Omental fat pad (tissue), 3 donors: ENCODE measurements at regions not wholly inside any gene's neighbourhood (a gene's known extent, or its start where the extent isn't known, plus 50 kb on each side); places are given as distances from the start of the nearest gene placed in this dataset.

ENCODE experiments used
- ATAC-seq: fragments of 150-250 bp; one replicate; pipeline ENCODE4 v1.9.1; 2016; ENCODE audit warnings: mild to moderate bottlenecking, moderate library complexity; ENCODE audit not compliant: low FRiP score
- DNase-seq: peaks from one replicate; pipeline ENCODE4 v3.0.0-alpha.2; 2019; ENCODE audit warnings: low spot score
- CTCF ChIP-seq, 3 donors: fragments of 450-650 bp; IDR thresholded peaks; one replicate each; pipeline ENCODE4 v1.5.1; 2016 to 2017; ENCODE audit warnings: antibody characterized with exemption in 3 of 3, mild to moderate bottlenecking in 3 of 3, moderate library complexity in 2 of 3

- TF ChIP-seq CTCF (IDR thresholded peaks at IDR 0.05) = no peak
- no peak for DNase-seq
- no peak for ATAC-seq
These were observed 220.0 kb downstream of the C11orf91 start for GRCh38 chr11:33480626-33481025.

GRCh38 chr11:33479231-33479630 is 221.4 kb downstream of the C11orf91 start:
- no peak for DNase-seq
- TF ChIP-seq CTCF (IDR thresholded peaks at IDR 0.05) = no peak
- ATAC-seq = no peak

DNA sequence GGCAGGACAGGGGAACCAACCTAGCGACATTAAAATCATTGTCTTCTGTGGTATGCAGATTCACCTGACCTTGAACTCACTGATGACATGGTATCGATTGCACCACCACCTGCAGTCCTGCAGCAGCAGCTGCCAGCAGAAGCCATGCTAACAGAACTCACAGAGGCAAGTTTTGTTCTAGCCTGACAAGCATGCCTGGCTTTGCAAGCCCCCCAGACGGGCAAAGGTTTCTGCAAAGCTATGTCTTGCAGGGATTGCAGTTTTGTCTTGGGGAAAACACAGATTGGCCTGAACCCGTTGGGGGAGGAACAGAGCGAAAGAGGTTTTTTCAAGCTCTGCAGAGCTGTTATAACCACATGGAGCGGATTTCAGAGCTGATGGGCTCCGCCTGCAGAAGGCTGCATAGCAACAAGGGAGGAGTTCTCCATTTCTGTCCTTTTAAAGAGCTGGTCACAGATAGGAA is 221.0 kb downstream of the HIPK3 start:
- DNase-seq = no peak
- TF ChIP-seq CTCF (IDR thresholded peaks at IDR 0.05) = no peak
- no peak for ATAC-seq

DNA sequence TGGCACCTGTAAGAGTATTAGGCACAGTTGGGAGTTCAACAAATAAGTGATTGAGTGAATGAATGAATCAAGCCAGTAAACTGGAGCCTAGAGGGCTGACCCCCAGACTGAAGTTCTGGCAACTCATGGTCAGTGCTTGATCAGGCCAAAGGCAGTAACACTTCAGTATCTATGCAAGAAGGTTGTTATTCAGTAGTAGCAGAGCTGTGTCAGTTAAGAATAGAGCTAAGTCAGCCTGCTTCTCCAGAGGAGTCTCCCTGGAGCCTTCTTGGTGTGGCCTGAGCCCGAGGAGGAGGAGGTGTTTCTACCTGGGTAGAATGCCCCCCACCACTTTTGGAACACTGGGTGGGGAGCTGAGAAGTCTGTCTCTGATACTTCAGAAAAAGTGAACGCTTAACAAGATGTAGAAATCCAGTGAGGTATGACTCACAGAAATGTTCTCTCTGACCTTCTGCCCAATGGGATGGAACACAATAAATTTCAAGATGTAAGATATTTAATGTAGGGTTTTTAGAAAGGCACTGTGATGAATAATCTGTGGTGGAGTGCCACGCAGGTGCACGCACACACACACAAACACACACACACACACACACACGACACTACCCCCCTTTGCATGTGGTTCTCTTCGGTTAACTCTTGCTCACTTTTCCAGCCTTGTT is 219.9 kb downstream of the HIPK3 start:
- TF ChIP-seq CTCF (IDR thresholded peaks at IDR 0.05) = no peak
- DNase-seq (no peak), ATAC-seq (no peak)

DNA sequence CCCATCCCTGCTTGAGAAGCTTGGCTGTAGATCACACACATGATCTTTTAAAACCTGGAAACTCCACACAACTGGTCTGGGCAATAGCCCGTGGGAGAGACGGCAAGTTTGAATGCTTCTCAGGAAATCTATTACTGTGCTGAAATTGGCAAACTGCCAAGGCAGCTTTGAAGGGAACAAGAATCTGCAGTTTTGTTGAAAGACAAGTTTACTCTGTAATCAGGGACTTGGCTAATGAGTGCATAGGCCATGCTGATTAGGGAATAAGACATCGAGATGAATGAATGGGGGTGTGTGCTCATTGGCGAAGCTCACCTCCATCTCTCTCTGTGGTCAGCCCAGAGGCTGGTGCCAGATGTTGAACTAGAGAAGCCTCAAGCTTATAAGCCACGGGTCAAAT is 218.8 kb downstream of the HIPK3 start:
- TF ChIP-seq CTCF (IDR thresholded peaks at IDR 0.05) = no peak
- no peak for DNase-seq
- ATAC-seq = no peak

DNA sequence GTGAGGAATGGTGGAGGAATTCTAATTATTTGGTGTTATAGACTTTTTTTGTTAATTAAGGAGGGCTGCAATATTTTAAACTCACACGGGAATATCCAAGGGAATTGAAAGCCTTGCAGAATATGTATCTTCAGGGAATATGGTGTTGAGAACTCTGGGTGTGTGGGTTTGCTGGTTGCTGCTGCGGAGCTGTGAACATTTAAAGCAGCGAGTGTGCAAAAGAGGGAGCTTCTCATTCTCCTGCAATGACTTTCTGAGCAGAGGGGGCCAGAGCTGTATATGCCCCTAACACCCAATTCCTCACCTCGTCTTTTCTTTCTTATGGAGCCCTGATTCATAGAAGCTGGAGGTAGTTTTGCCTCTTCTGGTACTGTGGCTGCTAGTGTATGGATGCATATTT is 217.7 kb downstream of the HIPK3 start:
- DNase-seq (no peak), ATAC-seq (no peak)
- TF ChIP-seq CTCF (IDR thresholded peaks at IDR 0.05) = no peak

DNA sequence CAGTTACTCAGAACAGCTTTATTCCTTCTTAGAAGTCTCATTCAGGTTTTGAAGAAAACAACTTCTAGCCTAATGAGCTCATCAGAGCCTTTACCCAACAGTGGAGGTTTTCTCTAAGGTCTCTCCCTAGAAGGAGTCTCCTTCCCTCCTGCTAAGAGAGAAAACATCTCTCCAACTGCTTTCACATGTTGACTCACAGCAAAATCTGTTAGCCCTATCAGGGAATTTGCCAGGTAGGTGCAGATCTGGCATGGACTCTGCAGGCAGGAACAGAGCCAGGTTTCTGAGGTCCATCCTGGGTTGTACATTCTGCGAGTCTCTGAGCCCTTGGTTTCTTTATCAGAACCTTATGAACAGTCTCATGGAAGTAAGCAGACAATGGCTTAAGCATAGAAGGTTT is 214.4 kb downstream of the HIPK3 start:
- ATAC-seq (no peak), DNase-seq (no peak)
- no peak for TF ChIP-seq CTCF (IDR thresholded peaks at IDR 0.05)
